ENCODE measurements at regions not wholly inside any gene's neighbourhood (a gene's known extent, or its start where the extent isn't known, plus 50 kb on each side); places are given as distances from the start of the nearest gene placed in this dataset.

- Histone ChIP-seq H3K27ac (ENCODE audit: extremely low read length, insufficient read depth, low read length) (no peak overlapping the region), H3K36me3 (replicated peaks in 1 of 2; ENCODE audit: control insufficient read depth in 1 of 2, insufficient read depth in 2 of 2, low read length in 2 of 2) (no peaks in the 10 kb centered on the region), H2AFZ (ENCODE audit: low read length) (no peak overlapping the region), H3K4me2 (ENCODE audit: low read depth, low read length) (no peak overlapping the region), H3K9me3 (ENCODE audit: low read length) (peaks cover 20% of the 10 kb centered on the region), H4K20me1 (ENCODE audit: insufficient read depth, low read length) (no peaks in the 10 kb centered on the region), H3K4me3 (replicated peaks in 1 of 3; ENCODE audit: insufficient read depth in 1 of 3, low read depth in 2 of 3, low read length in 3 of 3) (no peak overlapping the region), H3K4me1 (ENCODE audit: insufficient read depth, low read length) (no peaks in the 10 kb centered on the region), H3K9ac (ENCODE audit: insufficient read depth, low read depth, low read length) (no peak overlapping the region), H3K79me2 (ENCODE audit: insufficient read depth, low read length) (no peaks in the 10 kb centered on the region), H3K27me3 (ENCODE audit: control insufficient read depth in 1 of 2, insufficient read depth in 2 of 2, low read length in 2 of 2) (peaks cover 0 to 2% of the 10 kb centered on the region in 2 experiments; a peak in 1 of 5 replicates)
- no peak for FAIRE-seq
- no peak for ATAC-seq
- in situ Hi-C loops (cut with HindIII; ENCODE audit: extremely low pct_ligation_motif_present, low pct_unique_long_range_greater_than_20kb) (no loop called here), intact Hi-C loops (cut with micrococcal nuclease; ENCODE audit: unreplicated experiment) (no loop called here)
- BruUV-seq (replicated peaks), result no TSS peak
- no peak for TF ChIP-seq ZNF781 (CRISPR knock-in tag; IDR thresholded peaks at IDR 0.05; ENCODE audit: borderline replicate concordance, not compliant biosample characterization)
- TF ChIP-seq ZFP90 (CRISPR knock-in tag; IDR thresholded peaks at IDR 0.05; ENCODE audit: borderline replicate concordance), result no peak
- TF ChIP-seq ZNF121 (CRISPR knock-in tag; IDR thresholded peaks at IDR 0.05), result no peak
- TF ChIP-seq REXO4 (CRISPR knock-in tag; IDR thresholded peaks at IDR 0.05; ENCODE audit: borderline replicate concordance), result no peak
- no peak for TF ChIP-seq CREBL2 (CRISPR knock-in tag; IDR thresholded peaks at IDR 0.05; ENCODE audit: borderline replicate concordance)
- no peak for TF ChIP-seq ZNF256 (CRISPR knock-in tag; conservative IDR thresholded peaks at IDR 0.05)
- no peak for TF ChIP-seq ATF7-NPFF (CRISPR knock-in tag; IDR thresholded peaks at IDR 0.05; ENCODE audit: low read depth)
- no peak for TF ChIP-seq BCL6 (CRISPR knock-in tag; IDR thresholded peaks at IDR 0.05)
- TF ChIP-seq ZNF891 (CRISPR knock-in tag; IDR thresholded peaks at IDR 0.05), result no peak
- TF ChIP-seq HOXA7 (CRISPR knock-in tag; IDR thresholded peaks at IDR 0.05), result no peak
- no peak for TF ChIP-seq ZNF331 (CRISPR knock-in tag; IDR thresholded peaks at IDR 0.05)
- TF ChIP-seq NFKBIZ (CRISPR knock-in tag; IDR thresholded peaks at IDR 0.05), result no peak
- TF ChIP-seq RARA (CRISPR knock-in tag; IDR thresholded peaks at IDR 0.05), result no peak
- no peak for TF ChIP-seq ELF1 (CRISPR knock-in tag; IDR thresholded peaks at IDR 0.05)
- no peak for TF ChIP-seq ZNF703 (CRISPR knock-in tag; IDR thresholded peaks at IDR 0.05; ENCODE audit: borderline replicate concordance)
- no peak for TF ChIP-seq E2F5 (CRISPR knock-in tag; conservative IDR thresholded peaks at IDR 0.05)
- TF ChIP-seq PHF20 (CRISPR knock-in tag; IDR thresholded peaks at IDR 0.05), result no peak
- TF ChIP-seq ZSCAN12 (CRISPR knock-in tag; IDR thresholded peaks at IDR 0.05), result no peak
- no peak for TF ChIP-seq ZNF530 (CRISPR knock-in tag; IDR thresholded peaks at IDR 0.05; ENCODE audit: low read depth)
- TF ChIP-seq KLF6 (CRISPR knock-in tag; IDR thresholded peaks at IDR 0.05), result no peak
- POLR2A ChIA-PET, result no interaction called here
- CTCF ChIA-PET (ENCODE audit: low intra/inter-chr PET ratio, low total read pairs), result no interaction called here
- WGBS (ENCODE audit: low lambda C conversion rate), result 22% methylated on average over 7 of the region's 7 CpGs
- DNase-seq (ENCODE audit: low spot score), result no peak
Observed at GRCh38 chr12:67820694-67821093, 168.6 kb upstream of the IFNG-AS1 start.
